OCI-LY7 (cell line): ENCODE measurements at regions not wholly inside any gene's neighbourhood (a gene's known extent, or its start where the extent isn't known, plus 50 kb on each side); places are given as distances from the start of the nearest gene placed in this dataset.
A peak's percentile ranks its signal among the peaks of the same experiment; 100 is the strongest.

ENCODE experiments used
- BruUV-seq: library from RNA; stranded (reverse); fragments of 400-500 nt; replicated peaks from 2 replicates; lab custom pipeline; 2021; lab: Mats Ljungman, UMichigan
- CTCF ChIA-PET: fragments of 300-600 bp; sonication (Branson Sonifier 250); formaldehyde crosslinking; loops from one replicate; lab custom pipeline; 2022; ENCODE audit warnings: antibody characterized with exemption; ENCODE audit not compliant: unreplicated experiment; lab: Charles Lee
- POLR2A ChIA-PET: fragments of 300-600 bp; sonication (Branson Sonifier 250); formaldehyde crosslinking; loops from one replicate; lab custom pipeline; 2022; ENCODE audit warnings: antibody characterized with exemption; lab: Charles Lee
- DNase-seq: peaks from one replicate; pipeline ENCODE4 v3.0.0-alpha.2; 2015; ENCODE audit warnings: low spot score
- H2AFZ ChIP-seq: fragments of 200-600 bp; sonication (generic), shearing (Covaris generic); 2 replicates; pipeline ENCODE4 v1.6.1; 2014; ENCODE audit warnings: mild to moderate bottlenecking, antibody characterized with exemption, low read length, moderate library complexity
- H3K27ac ChIP-seq: fragments of 200-600 bp; sonication (generic); 2 replicates; pipeline ENCODE4 v1.5.1; 2014; ENCODE audit warnings: mixed run types, low read depth, mild to moderate bottlenecking, moderate library complexity, low read length, inconsistent platforms; ENCODE audit not compliant: poor library complexity, severe bottlenecking
- H3K36me3 ChIP-seq: fragments of 200-600 bp; sonication (generic); 2 replicates; pipeline ENCODE4 v1.6.1; 2014; ENCODE audit warnings: mild to moderate bottlenecking, antibody characterized with exemption, low read length, moderate library complexity, mixed read lengths; ENCODE audit not compliant: insufficient read depth
- H3K4me1 ChIP-seq: fragments of 200-600 bp; sonication (generic); 2 replicates; pipeline ENCODE4 v1.5.1; 2014; ENCODE audit warnings: mild to moderate bottlenecking, low read length; ENCODE audit not compliant: insufficient read depth, poor library complexity, severe bottlenecking
- H3K4me2 ChIP-seq: fragments of 200-600 bp; sonication (generic); 2 replicates; pipeline ENCODE4 v1.6.1; 2014; ENCODE audit warnings: mild to moderate bottlenecking, low read length
- H3K4me3 ChIP-seq: fragments of 200-600 bp; sonication (generic); 2 replicates; pipeline ENCODE4 v1.5.1; 2014; ENCODE audit warnings: mild to moderate bottlenecking, low read depth, low read length; ENCODE audit not compliant: poor library complexity, severe bottlenecking
- H3K79me2 ChIP-seq: fragments of 200-600 bp; sonication (generic); 2 replicates; pipeline ENCODE4 v1.6.1; 2016; ENCODE audit warnings: low read depth, mild to moderate bottlenecking, low read length, moderate library complexity, mixed read lengths; ENCODE audit not compliant: insufficient read depth
- H3K9me2 ChIP-seq: fragments of 200-600 bp; sonication (generic); 2 replicates; pipeline ENCODE4 v1.6.1; 2016; ENCODE audit warnings: mild to moderate bottlenecking, low read length, mixed read lengths; ENCODE audit not compliant: insufficient read depth
- H3K9me3 ChIP-seq: fragments of 200-600 bp; sonication (generic); 2 replicates; pipeline ENCODE4 v1.6.1; 2014; ENCODE audit warnings: mild to moderate bottlenecking, mixed run types, low read length, mixed read lengths
- H4K20me1 ChIP-seq: fragments of 200-600 bp; sonication (generic); 2 replicates; pipeline ENCODE4 v1.6.1; 2014; ENCODE audit warnings: mild to moderate bottlenecking, antibody characterized with exemption, low read length, moderate library complexity, mixed read lengths; ENCODE audit not compliant: insufficient read depth
- EZH2phosphoT487 ChIP-seq: fragments of 200-600 bp; sonication (generic); IDR thresholded peaks from 2 replicates; pipeline ENCODE4 v1.6.1; 2018; ENCODE audit warnings: low read depth, borderline replicate concordance, mild to moderate bottlenecking, mixed run types, antibody characterized with exemption, low read length, moderate library complexity, mixed read lengths
- intact Hi-C: fragments of 100-400 bp; cut with micrococcal nuclease; formaldehyde crosslinking; loops from one replicate; pipeline ENCODE4 v1.10.0; 2022; ENCODE audit not compliant: unreplicated experiment
- TF ChIP-seq, protein P1 (sequence below): fragments of 200-600 bp; sonication (generic); conservative IDR thresholded peaks from 2 replicates; pipeline ENCODE4 v1.5.1; 2014; ENCODE audit warnings: mild to moderate bottlenecking, antibody characterized with exemption, low read length, moderate library complexity, mixed read lengths

DNA sequence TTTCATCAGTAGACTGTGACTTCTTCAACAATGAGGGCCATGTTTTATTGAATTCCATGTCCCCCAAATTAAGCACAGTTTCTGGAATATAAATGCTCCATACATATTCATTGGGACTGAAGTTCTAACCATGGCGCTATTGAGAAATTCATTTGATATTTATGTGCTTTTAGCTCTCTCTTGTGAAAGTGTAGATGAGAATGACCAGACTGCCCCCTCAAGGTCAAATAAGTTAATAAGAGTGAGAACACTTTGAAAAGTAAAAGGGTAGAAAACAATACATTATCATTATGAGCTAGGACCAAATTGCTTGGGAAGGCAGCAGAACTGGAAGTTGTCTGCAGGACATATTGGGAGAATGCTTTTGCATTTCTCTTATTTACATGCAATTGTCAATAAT is 597.9 kb downstream of the EPM2A start:
- Histone ChIP-seq H3K4me1 (no peaks in the 10 kb centered on the region), H3K79me2 (no peaks in the 10 kb centered on the region), H4K20me1 (no peaks in the 10 kb centered on the region), H3K4me2 (no peak overlapping the region), H3K36me3 (no peaks in the 10 kb centered on the region), H3K4me3 (no peak overlapping the region), H2AFZ (no peak overlapping the region), H3K9me2 (no peaks in the 10 kb centered on the region), H3K27ac (no peak overlapping the region), H3K9me3 (no peaks in the 10 kb centered on the region)
- ChIA-PET CTCF (no interaction called here), POLR2A (no interaction called here)
- BruUV-seq: no TSS peak
- intact Hi-C loops: no loop called here
- TF ChIP-seq EZH2phosphoT487: no peak
- TF ChIP-seq, protein P1, sequence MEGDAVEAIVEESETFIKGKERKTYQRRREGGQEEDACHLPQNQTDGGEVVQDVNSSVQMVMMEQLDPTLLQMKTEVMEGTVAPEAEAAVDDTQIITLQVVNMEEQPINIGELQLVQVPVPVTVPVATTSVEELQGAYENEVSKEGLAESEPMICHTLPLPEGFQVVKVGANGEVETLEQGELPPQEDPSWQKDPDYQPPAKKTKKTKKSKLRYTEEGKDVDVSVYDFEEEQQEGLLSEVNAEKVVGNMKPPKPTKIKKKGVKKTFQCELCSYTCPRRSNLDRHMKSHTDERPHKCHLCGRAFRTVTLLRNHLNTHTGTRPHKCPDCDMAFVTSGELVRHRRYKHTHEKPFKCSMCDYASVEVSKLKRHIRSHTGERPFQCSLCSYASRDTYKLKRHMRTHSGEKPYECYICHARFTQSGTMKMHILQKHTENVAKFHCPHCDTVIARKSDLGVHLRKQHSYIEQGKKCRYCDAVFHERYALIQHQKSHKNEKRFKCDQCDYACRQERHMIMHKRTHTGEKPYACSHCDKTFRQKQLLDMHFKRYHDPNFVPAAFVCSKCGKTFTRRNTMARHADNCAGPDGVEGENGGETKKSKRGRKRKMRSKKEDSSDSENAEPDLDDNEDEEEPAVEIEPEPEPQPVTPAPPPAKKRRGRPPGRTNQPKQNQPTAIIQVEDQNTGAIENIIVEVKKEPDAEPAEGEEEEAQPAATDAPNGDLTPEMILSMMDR: peak; percentile 44; the same call in 1 of the 2 replicates
- no peak for DNase-seq

DNA sequence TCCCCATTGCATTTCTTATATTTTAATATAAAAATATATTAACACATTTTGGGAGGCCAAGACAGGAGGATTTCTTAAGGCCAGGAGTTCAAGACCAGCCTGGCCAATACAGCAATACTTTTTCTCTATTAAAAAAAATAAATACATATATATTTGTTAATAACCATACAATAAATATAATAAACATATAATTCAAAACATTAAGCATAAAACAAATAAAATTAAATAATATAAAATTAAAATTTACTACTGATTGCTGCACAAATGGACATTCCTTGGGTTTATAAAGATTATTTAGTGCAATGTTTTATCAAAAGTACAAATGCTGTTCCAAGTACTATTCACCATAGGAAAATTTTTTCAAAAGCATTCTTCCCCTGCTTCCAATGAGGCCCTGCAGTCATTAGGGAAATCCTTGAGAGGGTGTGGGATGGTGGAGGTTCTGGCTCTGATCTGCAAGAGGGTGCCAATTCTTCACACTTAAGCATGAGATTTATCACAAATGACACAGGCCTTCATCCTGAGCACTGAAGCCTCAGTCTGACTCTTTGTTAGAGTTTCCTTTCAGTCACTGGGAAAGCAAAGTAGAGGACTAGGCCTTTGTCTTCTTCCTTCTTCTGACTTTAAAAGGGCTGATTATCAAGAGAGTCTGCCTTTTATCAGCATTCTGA is 596.7 kb downstream of the EPM2A start:
- Histone ChIP-seq H3K4me2 (no peak overlapping the region), H3K4me3 (no peak overlapping the region), H3K36me3 (no peaks in the 10 kb centered on the region), H3K9me3 (no peaks in the 10 kb centered on the region), H3K9me2 (no peaks in the 10 kb centered on the region), H3K27ac (no peak overlapping the region), H4K20me1 (no peaks in the 10 kb centered on the region), H3K4me1 (no peaks in the 10 kb centered on the region), H2AFZ (no peak overlapping the region), H3K79me2 (no peaks in the 10 kb centered on the region)
- no peak for TF ChIP-seq EZH2phosphoT487
- TF ChIP-seq, protein P1: no peak
- intact Hi-C loops: no loop called here
- ChIA-PET CTCF (no interaction called here), POLR2A (no interaction called here)
- no peak for DNase-seq
- BruUV-seq: no TSS peak

DNA sequence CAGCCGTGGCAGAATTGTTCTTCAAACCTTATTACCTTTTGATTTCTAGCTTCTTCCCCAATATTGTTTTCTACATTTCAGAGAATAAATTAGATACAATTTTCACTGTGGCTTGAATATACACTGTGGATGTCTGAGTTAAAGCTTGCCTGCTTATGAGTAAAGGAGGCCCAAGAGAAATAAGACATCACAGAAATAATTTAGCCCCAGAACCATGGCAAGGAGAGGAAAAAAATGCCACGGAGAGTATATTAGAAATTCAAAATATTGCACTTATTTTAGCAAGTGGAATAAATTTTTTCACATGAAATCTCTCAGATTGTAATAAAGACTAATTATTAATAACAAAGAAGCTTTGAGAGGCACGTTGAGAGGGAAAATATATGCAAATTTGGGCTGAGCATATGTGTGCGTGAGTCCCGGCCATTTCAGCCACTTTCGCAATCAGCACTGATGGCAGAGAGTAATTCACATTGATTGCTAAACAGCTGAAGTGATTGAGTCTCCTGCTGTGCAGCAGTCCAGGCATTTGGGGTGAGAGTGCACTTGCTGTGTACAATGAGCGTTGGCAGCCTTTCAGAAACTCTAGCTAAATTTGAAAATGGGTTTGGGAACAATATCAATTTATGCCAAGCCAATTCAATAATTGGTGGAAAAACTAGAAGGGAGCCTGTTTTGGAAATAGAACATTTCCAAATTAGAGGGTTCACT is 596.0 kb downstream of the EPM2A start:
- TF ChIP-seq, protein P1: no peak
- TF ChIP-seq EZH2phosphoT487: no peak
- H3K4me1 ChIP-seq: no peaks in the 10 kb centered on the region
- H3K79me2 ChIP-seq: no peaks in the 10 kb centered on the region
- intact Hi-C loops: no loop called here
- no peaks in the 10 kb centered on the region for H3K36me3 ChIP-seq
- H2AFZ ChIP-seq: no peak overlapping the region
- no peaks in the 10 kb centered on the region for H4K20me1 ChIP-seq
- no peak for DNase-seq
- BruUV-seq: no TSS peak
- POLR2A ChIA-PET: no interaction called here
- H3K4me3 ChIP-seq: no peak overlapping the region
- H3K9me3 ChIP-seq: no peaks in the 10 kb centered on the region
- CTCF ChIA-PET: no interaction called here
- no peak overlapping the region for H3K27ac ChIP-seq
- H3K9me2 ChIP-seq: no peaks in the 10 kb centered on the region
- no peak overlapping the region for H3K4me2 ChIP-seq
